Esophagus muscularis mucosa (tissue), 4 donors: ENCODE measurements at regions not wholly inside any gene's neighbourhood (a gene's known extent, or its start where the extent isn't known, plus 50 kb on each side); places are given as distances from the start of the nearest gene placed in this dataset.

Source experiments
- EP300 ChIP-seq: sonication (generic); formaldehyde crosslinking; IDR thresholded peaks from one replicate; pipeline ENCODE4 v1.6.1; 2017; ENCODE audit warnings: antibody characterized with exemption
- POLR2A ChIP-seq: fragments of 450-650 bp; IDR thresholded peaks from one replicate; pipeline ENCODE4 v1.6.1; 2017; ENCODE audit warnings: antibody characterized with exemption, moderate library complexity, mild to moderate bottlenecking, low read depth
- POLR2AphosphoS5 ChIP-seq, 2 donors: sonication (generic); formaldehyde crosslinking; IDR thresholded peaks; one replicate each; pipeline ENCODE4 v1.6.1; 2017; ENCODE audit warnings: antibody characterized with exemption in 2 of 2
- TF ChIP-seq, protein P1 (sequence below), 3 experiments: fragments of 200-600 bp in 2 of 3; fragments of 450-650 bp in 1 of 3; sonication (generic) in 2 of 3; IDR thresholded peaks; one replicate each; pipeline ENCODE4 v1.5.1; 2017 to 2019; ENCODE audit warnings: antibody characterized with exemption in 3 of 3, mild to moderate bottlenecking in 2 of 3, moderate library complexity in 1 of 3

GRCh38 chr9:126051446-126052130 lies 275.0 kb upstream of the MVB12B start:
- TF ChIP-seq EP300, result no peak
- TF ChIP-seq, protein P1, sequence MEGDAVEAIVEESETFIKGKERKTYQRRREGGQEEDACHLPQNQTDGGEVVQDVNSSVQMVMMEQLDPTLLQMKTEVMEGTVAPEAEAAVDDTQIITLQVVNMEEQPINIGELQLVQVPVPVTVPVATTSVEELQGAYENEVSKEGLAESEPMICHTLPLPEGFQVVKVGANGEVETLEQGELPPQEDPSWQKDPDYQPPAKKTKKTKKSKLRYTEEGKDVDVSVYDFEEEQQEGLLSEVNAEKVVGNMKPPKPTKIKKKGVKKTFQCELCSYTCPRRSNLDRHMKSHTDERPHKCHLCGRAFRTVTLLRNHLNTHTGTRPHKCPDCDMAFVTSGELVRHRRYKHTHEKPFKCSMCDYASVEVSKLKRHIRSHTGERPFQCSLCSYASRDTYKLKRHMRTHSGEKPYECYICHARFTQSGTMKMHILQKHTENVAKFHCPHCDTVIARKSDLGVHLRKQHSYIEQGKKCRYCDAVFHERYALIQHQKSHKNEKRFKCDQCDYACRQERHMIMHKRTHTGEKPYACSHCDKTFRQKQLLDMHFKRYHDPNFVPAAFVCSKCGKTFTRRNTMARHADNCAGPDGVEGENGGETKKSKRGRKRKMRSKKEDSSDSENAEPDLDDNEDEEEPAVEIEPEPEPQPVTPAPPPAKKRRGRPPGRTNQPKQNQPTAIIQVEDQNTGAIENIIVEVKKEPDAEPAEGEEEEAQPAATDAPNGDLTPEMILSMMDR (IDR thresholded peaks at IDR 0.05), result no peak
- no peak for TF ChIP-seq POLR2AphosphoS5 (IDR thresholded peaks at IDR 0.05)
- no peak for TF ChIP-seq POLR2A
